ENCODE measurements at regions not wholly inside any gene's neighbourhood (a gene's known extent, or its start where the extent isn't known, plus 50 kb on each side); places are given as distances from the start of the nearest gene placed in this dataset.

- Mint-ChIP-seq H3K9me3 (ENCODE audit: insufficient read depth) (peaks cover 3% of the 10 kb centered on the region), H3K4me3 (no peak overlapping the region), H3K4me1 (no peaks in the 10 kb centered on the region), H3K27me3 (no peaks in the 10 kb centered on the region), H3K27ac (no peak overlapping the region)
- Histone ChIP-seq H3K4me3 (ENCODE audit: control extremely low read depth in 1 of 5, extremely low read depth in 1 of 5, insufficient read depth in 1 of 5, low read depth in 2 of 5, low read length in 4 of 5) (no peak overlapping the region), H3K4me2 (replicated peaks; ENCODE audit: low read depth, low read length, poor library complexity, severe bottlenecking) (no peak overlapping the region), H3K79me2 (ENCODE audit: control insufficient read depth, insufficient read depth, low read length) (no peaks in the 10 kb centered on the region), H3K9ac (ENCODE audit: low read length) (no peak overlapping the region), H2AFZ (ENCODE audit: insufficient read depth, low read depth, low read length, poor library complexity, severe bottlenecking) (no peak overlapping the region), H3K27ac (ENCODE audit: low read length in 2 of 2) (no peak overlapping the region), H3K36me3 (replicated peaks in 1 of 2; ENCODE audit: control extremely low read depth in 1 of 2, control insufficient read depth in 1 of 2, extremely low read depth in 1 of 2, insufficient read depth in 2 of 2, low read length in 1 of 2) (no peaks in the 10 kb centered on the region), H4K20me1 (ENCODE audit: control insufficient read depth, insufficient read depth, low read length, poor library complexity, severe bottlenecking) (no peaks in the 10 kb centered on the region), H3K27me3 (replicated peaks in 1 of 4; ENCODE audit: control extremely low read depth in 1 of 4, control insufficient read depth in 3 of 4, insufficient read depth in 4 of 4, low read length in 3 of 4) (no peaks in the 10 kb centered on the region), H3K9me3 (ENCODE audit: control extremely low read depth in 1 of 3, control insufficient read depth in 2 of 3, insufficient read depth in 1 of 3, low read length in 2 of 3) (no peaks in the 10 kb centered on the region), H3K4me1 (ENCODE audit: control insufficient read depth in 2 of 2, insufficient read depth in 2 of 2, low read length in 2 of 2) (no peaks in the 10 kb centered on the region)
- intact Hi-C loops (cut with micrococcal nuclease), result no loop called here
- ChIA-PET POLR2A (no interaction called here), CTCF (no interaction called here)
- TF ChIP-seq EZH2 (IDR thresholded peaks at IDR 0.05; ENCODE audit: borderline replicate concordance, insufficient read depth, low read depth, low read length, poor library complexity, severe bottlenecking), result no peak
- TF ChIP-seq, protein P1, sequence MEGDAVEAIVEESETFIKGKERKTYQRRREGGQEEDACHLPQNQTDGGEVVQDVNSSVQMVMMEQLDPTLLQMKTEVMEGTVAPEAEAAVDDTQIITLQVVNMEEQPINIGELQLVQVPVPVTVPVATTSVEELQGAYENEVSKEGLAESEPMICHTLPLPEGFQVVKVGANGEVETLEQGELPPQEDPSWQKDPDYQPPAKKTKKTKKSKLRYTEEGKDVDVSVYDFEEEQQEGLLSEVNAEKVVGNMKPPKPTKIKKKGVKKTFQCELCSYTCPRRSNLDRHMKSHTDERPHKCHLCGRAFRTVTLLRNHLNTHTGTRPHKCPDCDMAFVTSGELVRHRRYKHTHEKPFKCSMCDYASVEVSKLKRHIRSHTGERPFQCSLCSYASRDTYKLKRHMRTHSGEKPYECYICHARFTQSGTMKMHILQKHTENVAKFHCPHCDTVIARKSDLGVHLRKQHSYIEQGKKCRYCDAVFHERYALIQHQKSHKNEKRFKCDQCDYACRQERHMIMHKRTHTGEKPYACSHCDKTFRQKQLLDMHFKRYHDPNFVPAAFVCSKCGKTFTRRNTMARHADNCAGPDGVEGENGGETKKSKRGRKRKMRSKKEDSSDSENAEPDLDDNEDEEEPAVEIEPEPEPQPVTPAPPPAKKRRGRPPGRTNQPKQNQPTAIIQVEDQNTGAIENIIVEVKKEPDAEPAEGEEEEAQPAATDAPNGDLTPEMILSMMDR (IDR thresholded peaks at IDR 0.05), result no peak
- WGBS (ENCODE audit: insufficient coverage), result 90% methylated on average over 3 of the region's 3 CpGs
- no peak for ATAC-seq (ENCODE audit: low read depth)
- no peak for DNase-seq
These were observed 838.4 kb upstream of the NUDT12 start for GRCh38 chr5:104400941-104401340.

DNA sequence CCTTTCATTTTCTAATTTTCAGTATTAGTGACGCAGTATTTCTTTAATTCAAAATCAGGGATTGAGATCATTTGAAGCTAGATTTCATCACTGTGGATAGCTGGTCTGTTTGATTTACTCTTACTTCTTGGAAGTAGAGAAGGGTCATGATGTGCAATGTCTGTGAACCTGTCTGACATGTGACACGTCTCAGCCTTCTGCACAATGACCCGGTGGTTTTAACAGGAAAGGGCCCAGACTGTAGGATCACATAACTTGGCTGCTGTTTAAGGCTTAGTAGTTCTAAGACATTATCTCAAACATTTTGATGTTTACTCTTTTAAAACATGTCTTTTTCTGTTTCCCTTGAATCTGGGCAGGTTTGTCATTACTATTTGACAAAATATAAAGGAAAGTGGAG, 823.3 kb upstream of the NUDT12 start:
- ChIA-PET CTCF (no interaction called here), POLR2A (no interaction called here)
- H3K27me3 Mint-ChIP-seq, result no peaks in the 10 kb centered on the region
- Histone ChIP-seq H3K9ac (ENCODE audit: low read length) (no peak overlapping the region), H3K27me3 (replicated peaks in 1 of 4; ENCODE audit: control extremely low read depth in 1 of 4, control insufficient read depth in 3 of 4, insufficient read depth in 4 of 4, low read length in 3 of 4) (no peaks in the 10 kb centered on the region), H3K9me3 (ENCODE audit: control extremely low read depth in 1 of 3, control insufficient read depth in 2 of 3, insufficient read depth in 1 of 3, low read length in 2 of 3) (no peaks in the 10 kb centered on the region), H3K4me2 (replicated peaks; ENCODE audit: low read depth, low read length, poor library complexity, severe bottlenecking) (no peak overlapping the region), H3K4me3 (ENCODE audit: control extremely low read depth in 1 of 5, extremely low read depth in 1 of 5, insufficient read depth in 1 of 5, low read depth in 2 of 5, low read length in 4 of 5) (no peak overlapping the region), H3K27ac (ENCODE audit: low read length in 2 of 2) (no peak overlapping the region), H3K36me3 (replicated peaks in 1 of 2; ENCODE audit: control extremely low read depth in 1 of 2, control insufficient read depth in 1 of 2, extremely low read depth in 1 of 2, insufficient read depth in 2 of 2, low read length in 1 of 2) (no peaks in the 10 kb centered on the region), H3K79me2 (ENCODE audit: control insufficient read depth, insufficient read depth, low read length) (no peaks in the 10 kb centered on the region), H2AFZ (ENCODE audit: insufficient read depth, low read depth, low read length, poor library complexity, severe bottlenecking) (no peak overlapping the region), H3K4me1 (ENCODE audit: control insufficient read depth in 2 of 2, insufficient read depth in 2 of 2, low read length in 2 of 2) (no peaks in the 10 kb centered on the region), H4K20me1 (ENCODE audit: control insufficient read depth, insufficient read depth, low read length, poor library complexity, severe bottlenecking) (no peaks in the 10 kb centered on the region)
- TF ChIP-seq EZH2 (IDR thresholded peaks at IDR 0.05; ENCODE audit: borderline replicate concordance, insufficient read depth, low read depth, low read length, poor library complexity, severe bottlenecking), result no peak
- TF ChIP-seq, protein P1 (IDR thresholded peaks at IDR 0.05), result no peak
- intact Hi-C loops (cut with micrococcal nuclease), result no loop called here
- H3K9me3 Mint-ChIP-seq (ENCODE audit: insufficient read depth), result peaks cover 2% of the 10 kb centered on the region
- H3K27ac Mint-ChIP-seq, result no peak overlapping the region
- no peaks in the 10 kb centered on the region for H3K4me1 Mint-ChIP-seq
- H3K4me3 Mint-ChIP-seq, result no peak overlapping the region
- WGBS (ENCODE audit: insufficient coverage), result no CpG with 5 or more reads among the region's 3 CpGs
- ATAC-seq (ENCODE audit: low read depth) (no peak), DNase-seq (no peak)
